Uterus (tissue), 3 donors: ENCODE measurements at regions not wholly inside any gene's neighbourhood (a gene's known extent, or its start where the extent isn't known, plus 50 kb on each side); places are given as distances from the start of the nearest gene placed in this dataset.

Experiments
- DNase-seq, 2 donors: peaks; one replicate each; pipeline ENCODE4 v3.0.0-alpha.2; 2019 to 2020
- H3K27ac ChIP-seq, 2 donors: fragments of 200-600 bp; sonication (generic); 1 replicate in 1 of 2; 2 replicates in 1 of 2; pipeline ENCODE4 v1.5.1; 2016 to 2018
- H3K27me3 ChIP-seq, 2 donors: fragments of 200-600 bp; sonication (generic); one replicate each; pipeline ENCODE4 v1.5.1; 2018 to 2019; ENCODE audit warnings: control low read depth in 1 of 2
- H3K36me3 ChIP-seq, 2 donors: fragments of 200-600 bp; sonication (generic); one replicate each; pipeline ENCODE4 v1.5.1; 2019; ENCODE audit warnings: control low read depth in 1 of 2
- H3K4me1 ChIP-seq, 2 donors: fragments of 200-600 bp; sonication (generic); one replicate each; pipeline ENCODE4 v1.5.1; 2018 to 2019; ENCODE audit warnings: control low read depth in 1 of 2
- H3K4me3 ChIP-seq, 2 donors: fragments of 200-600 bp; sonication (generic); 1 replicate in 1 of 2; 2 replicates in 1 of 2; pipeline ENCODE4 v1.5.1; 2018 to 2019; ENCODE audit warnings: mild to moderate bottlenecking in 1 of 2
- H3K9me3 ChIP-seq, 2 donors: fragments of 200-600 bp; sonication (generic); one replicate each; pipeline ENCODE4 v1.5.1; 2019; ENCODE audit warnings: control low read depth in 1 of 2
- POLR2A ChIP-seq, 2 donors: fragments of 450-650 bp; IDR thresholded peaks; one replicate each; pipeline ENCODE4 v1.6.1; 2016; ENCODE audit warnings: antibody characterized with exemption in 2 of 2, mild to moderate bottlenecking in 1 of 2, moderate library complexity in 1 of 2
- intact Hi-C: fragments of 100-400 bp; cut with DNase I; formaldehyde crosslinking; loops from one replicate; pipeline ENCODE4 v1.15.1; 2023; ENCODE audit warnings: low total_unique reads
- TF ChIP-seq, protein P1 (sequence below), 4 experiments: fragments of 200-600 bp in 2 of 4; fragments of 450-650 bp in 2 of 4; sonication (generic) in 2 of 4; IDR thresholded peaks; one replicate each; pipeline ENCODE4 v1.5.1; 2016 to 2019; ENCODE audit warnings: antibody characterized with exemption in 4 of 4, mild to moderate bottlenecking in 2 of 4, moderate library complexity in 1 of 4
- donor health status: DM: yes; HTN: yes; CAD: no.

DNA sequence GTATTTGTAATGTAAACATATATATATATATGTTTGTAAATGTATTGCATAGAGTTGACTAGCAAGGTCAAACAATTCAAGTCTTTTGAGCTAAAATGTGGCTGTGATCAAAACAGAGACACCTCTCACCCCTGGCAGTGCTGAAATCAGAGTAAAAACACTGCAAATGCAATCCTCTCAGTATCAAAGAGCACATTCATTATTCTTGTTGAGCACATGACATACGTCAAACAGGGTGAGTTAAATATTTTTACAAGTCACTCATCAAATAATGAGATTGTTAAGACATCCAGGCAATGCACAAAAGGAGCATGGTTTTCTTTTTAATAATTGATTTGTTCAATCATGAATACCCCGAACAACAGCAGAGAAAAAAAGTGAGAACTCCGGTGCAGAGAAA is 114.1 kb upstream of the KCNIP4 start:
- H3K36me3 ChIP-seq, result no peaks in the 10 kb centered on the region
- H3K4me1 ChIP-seq, result no peaks in the 10 kb centered on the region
- H3K4me3 ChIP-seq, result no peak overlapping the region
- intact Hi-C loops, result no loop called here
- no peak for TF ChIP-seq POLR2A (IDR thresholded peaks at IDR 0.05)
- TF ChIP-seq, protein P1, sequence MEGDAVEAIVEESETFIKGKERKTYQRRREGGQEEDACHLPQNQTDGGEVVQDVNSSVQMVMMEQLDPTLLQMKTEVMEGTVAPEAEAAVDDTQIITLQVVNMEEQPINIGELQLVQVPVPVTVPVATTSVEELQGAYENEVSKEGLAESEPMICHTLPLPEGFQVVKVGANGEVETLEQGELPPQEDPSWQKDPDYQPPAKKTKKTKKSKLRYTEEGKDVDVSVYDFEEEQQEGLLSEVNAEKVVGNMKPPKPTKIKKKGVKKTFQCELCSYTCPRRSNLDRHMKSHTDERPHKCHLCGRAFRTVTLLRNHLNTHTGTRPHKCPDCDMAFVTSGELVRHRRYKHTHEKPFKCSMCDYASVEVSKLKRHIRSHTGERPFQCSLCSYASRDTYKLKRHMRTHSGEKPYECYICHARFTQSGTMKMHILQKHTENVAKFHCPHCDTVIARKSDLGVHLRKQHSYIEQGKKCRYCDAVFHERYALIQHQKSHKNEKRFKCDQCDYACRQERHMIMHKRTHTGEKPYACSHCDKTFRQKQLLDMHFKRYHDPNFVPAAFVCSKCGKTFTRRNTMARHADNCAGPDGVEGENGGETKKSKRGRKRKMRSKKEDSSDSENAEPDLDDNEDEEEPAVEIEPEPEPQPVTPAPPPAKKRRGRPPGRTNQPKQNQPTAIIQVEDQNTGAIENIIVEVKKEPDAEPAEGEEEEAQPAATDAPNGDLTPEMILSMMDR (IDR thresholded peaks at IDR 0.05), result no peak
- no peak for DNase-seq
- H3K27me3 ChIP-seq, result no peaks in the 10 kb centered on the region
- no peaks in the 10 kb centered on the region for H3K9me3 ChIP-seq
- H3K27ac ChIP-seq, result no peak overlapping the region

DNA sequence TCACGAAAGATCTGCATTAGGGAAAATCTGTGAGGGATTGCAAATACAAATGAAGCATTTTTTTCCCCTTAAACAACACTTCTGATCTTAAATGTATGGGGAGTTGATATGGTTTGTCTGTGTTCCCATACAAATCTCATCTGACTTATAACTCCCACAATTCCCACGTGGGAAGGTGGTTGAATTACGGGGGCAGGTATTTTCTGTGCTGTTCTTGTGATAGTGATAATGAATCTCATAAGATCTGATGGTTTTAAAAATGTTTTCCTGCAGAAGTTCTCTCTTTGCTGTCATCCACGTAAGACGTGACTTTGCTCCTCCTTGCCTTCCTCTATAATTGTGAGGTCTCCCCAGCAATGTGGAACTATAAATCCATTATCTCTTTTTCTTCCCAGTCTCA is 107.4 kb upstream of the KCNIP4 start:
- TF ChIP-seq, protein P1 (IDR thresholded peaks at IDR 0.05), result no peak
- no peak for TF ChIP-seq POLR2A (IDR thresholded peaks at IDR 0.05)
- Histone ChIP-seq H3K36me3 (no peaks in the 10 kb centered on the region), H3K4me1 (no peaks in the 10 kb centered on the region), H3K27me3 (no peaks in the 10 kb centered on the region), H3K9me3 (no peaks in the 10 kb centered on the region), H3K4me3 (no peak overlapping the region), H3K27ac (no peak overlapping the region)
- no peak for DNase-seq
- intact Hi-C loops, result no loop called here

DNA sequence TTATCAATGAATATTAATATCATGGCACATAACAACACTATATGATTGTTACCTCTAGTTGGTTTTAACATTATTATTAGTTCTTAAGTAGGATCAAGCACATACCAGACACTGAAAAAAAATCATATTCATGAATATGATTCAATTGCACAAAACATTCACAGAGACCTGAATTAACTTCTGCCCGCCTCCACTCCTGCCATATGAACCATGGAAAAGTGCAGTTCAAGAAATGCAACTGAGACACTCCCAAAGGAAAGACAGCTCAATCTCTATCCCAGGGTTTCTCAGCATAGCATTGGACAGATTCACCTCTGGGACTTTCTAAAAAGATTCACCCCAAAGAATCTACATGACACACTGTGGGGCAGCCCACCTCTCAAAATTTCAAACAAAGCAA is 103.5 kb upstream of the KCNIP4 start:
- no peak overlapping the region for H3K27ac ChIP-seq
- no peaks in the 10 kb centered on the region for H3K27me3 ChIP-seq
- no peaks in the 10 kb centered on the region for H3K9me3 ChIP-seq
- TF ChIP-seq POLR2A (IDR thresholded peaks at IDR 0.05), result no peak
- TF ChIP-seq, protein P1 (IDR thresholded peaks at IDR 0.05), result no peak
- intact Hi-C loops, result no loop called here
- H3K4me3 ChIP-seq, result no peak overlapping the region
- H3K4me1 ChIP-seq, result no peaks in the 10 kb centered on the region
- DNase-seq, result no peak
- no peaks in the 10 kb centered on the region for H3K36me3 ChIP-seq

DNA sequence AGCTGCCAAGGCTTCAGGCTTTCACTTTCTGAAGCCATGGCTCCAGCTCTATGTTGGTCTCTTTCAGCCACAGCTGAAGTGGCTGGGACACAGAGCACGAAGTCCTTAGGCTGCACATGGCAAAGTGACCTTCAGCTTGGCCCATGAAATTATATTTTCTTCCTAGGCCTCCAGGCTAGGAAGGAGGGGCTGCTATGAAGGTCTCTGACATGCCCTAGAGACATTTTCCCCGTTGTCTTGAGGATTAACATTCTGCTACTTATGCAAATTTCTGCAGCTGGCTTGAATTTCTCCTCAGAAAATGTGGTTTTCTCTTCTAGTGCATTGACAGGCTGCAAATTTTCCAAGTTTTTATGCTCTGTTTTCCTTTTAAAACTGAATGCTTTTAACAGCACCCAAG is 99.8 kb upstream of the KCNIP4 start:
- TF ChIP-seq, protein P1 (IDR thresholded peaks at IDR 0.05), result no peak
- Histone ChIP-seq H3K4me3 (no peak overlapping the region), H3K9me3 (no peaks in the 10 kb centered on the region), H3K36me3 (no peaks in the 10 kb centered on the region), H3K27me3 (no peaks in the 10 kb centered on the region), H3K4me1 (no peaks in the 10 kb centered on the region), H3K27ac (no peak overlapping the region)
- intact Hi-C loops, result no loop called here
- DNase-seq, result no peak

DNA sequence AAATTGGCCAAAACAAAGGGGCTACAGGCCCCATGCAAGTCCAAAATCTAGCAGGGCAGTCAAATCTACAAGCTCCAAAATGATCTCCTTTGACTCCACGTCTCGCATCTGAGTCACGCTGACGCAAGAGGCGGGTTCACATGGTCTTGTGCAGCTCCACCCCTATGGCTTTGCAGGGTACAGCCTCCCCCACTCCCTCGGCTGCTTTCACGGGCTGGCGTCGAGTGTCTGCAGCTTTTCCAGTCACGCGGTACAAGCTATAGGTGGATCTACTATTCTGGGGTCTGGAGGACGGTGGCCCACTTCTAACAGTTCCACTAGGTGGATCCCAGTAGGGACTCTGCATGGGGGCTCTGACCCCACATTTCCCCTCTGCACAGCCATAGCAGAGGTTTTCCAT is 99.2 kb upstream of the KCNIP4 start:
- Histone ChIP-seq H3K27me3 (no peaks in the 10 kb centered on the region), H3K27ac (no peak overlapping the region), H3K4me3 (no peak overlapping the region), H3K9me3 (no peaks in the 10 kb centered on the region), H3K36me3 (no peaks in the 10 kb centered on the region), H3K4me1 (no peaks in the 10 kb centered on the region)
- no peak for DNase-seq
- no peak for TF ChIP-seq POLR2A (IDR thresholded peaks at IDR 0.05)
- intact Hi-C loops, result no loop called here

DNA sequence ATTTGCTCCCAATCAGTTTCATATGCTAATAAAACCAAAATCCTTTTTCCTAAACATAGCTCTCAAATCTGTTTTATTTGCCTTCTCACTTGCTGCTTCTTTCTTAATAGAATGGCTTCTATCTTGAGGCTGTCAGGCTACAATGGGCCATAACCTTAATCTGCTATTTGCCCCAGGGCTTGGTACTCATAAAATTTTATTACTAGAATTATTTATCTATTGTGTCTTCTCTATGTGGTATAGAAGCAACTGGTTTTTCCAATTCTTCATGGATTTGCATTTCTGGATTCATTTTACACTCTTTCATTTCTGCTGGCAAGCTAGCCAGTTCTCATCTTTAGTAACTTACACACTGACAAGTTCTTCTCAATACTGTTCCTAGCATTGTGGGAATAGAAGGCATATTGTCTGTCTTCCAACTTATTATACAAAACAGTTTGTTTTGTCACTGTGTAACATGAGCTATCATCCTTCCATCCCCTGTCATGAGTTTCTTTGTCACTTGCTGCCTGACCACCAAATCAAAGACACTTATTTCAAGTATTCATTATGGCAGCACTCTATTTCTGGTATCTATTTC is 96.6 kb upstream of the KCNIP4 start:
- Histone ChIP-seq H3K4me1 (no peaks in the 10 kb centered on the region), H3K27ac (no peak overlapping the region), H3K4me3 (no peak overlapping the region), H3K36me3 (no peaks in the 10 kb centered on the region), H3K27me3 (no peaks in the 10 kb centered on the region), H3K9me3 (no peaks in the 10 kb centered on the region)
- intact Hi-C loops, result no loop called here
- no peak for DNase-seq
- no peak for TF ChIP-seq POLR2A (IDR thresholded peaks at IDR 0.05)
- TF ChIP-seq, protein P1 (IDR thresholded peaks at IDR 0.05), result no peak
